Uterus (tissue), 2 donors: ENCODE measurements at regions not wholly inside any gene's neighbourhood (a gene's known extent, or its start where the extent isn't known, plus 50 kb on each side); places are given as distances from the start of the nearest gene placed in this dataset.

Source experiments
- POLR2A ChIP-seq, 2 donors: fragments of 450-650 bp; IDR thresholded peaks; one replicate each; pipeline ENCODE4 v1.6.1; 2016; ENCODE audit warnings: antibody characterized with exemption in 2 of 2, mild to moderate bottlenecking in 1 of 2, moderate library complexity in 1 of 2
- TF ChIP-seq, protein P1 (sequence below), 4 experiments: fragments of 200-600 bp in 2 of 4; fragments of 450-650 bp in 2 of 4; sonication (generic) in 2 of 4; IDR thresholded peaks; one replicate each; pipeline ENCODE4 v1.5.1; 2016 to 2019; ENCODE audit warnings: antibody characterized with exemption in 4 of 4, mild to moderate bottlenecking in 2 of 4, moderate library complexity in 1 of 4

DNA sequence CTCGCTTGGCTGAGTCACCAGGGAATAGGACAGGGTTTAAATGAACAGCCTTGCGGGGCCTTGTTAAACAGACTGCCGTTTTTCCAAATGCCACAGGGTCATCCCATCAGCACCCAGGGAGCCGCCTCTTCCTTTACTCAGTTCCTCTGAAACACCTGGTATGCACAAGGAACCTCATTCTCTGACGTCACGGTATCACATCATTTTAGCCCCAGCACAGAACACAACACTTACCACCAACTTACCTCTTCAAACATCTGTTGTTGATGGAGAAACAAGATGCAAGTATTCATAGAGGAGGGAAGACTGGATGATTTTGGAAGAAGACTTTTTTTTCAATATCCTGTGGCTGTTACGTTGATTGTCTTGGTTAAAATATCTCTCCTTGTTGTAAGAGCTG, 535.3 kb upstream of the TMEM132C start:
- TF ChIP-seq, protein P1, sequence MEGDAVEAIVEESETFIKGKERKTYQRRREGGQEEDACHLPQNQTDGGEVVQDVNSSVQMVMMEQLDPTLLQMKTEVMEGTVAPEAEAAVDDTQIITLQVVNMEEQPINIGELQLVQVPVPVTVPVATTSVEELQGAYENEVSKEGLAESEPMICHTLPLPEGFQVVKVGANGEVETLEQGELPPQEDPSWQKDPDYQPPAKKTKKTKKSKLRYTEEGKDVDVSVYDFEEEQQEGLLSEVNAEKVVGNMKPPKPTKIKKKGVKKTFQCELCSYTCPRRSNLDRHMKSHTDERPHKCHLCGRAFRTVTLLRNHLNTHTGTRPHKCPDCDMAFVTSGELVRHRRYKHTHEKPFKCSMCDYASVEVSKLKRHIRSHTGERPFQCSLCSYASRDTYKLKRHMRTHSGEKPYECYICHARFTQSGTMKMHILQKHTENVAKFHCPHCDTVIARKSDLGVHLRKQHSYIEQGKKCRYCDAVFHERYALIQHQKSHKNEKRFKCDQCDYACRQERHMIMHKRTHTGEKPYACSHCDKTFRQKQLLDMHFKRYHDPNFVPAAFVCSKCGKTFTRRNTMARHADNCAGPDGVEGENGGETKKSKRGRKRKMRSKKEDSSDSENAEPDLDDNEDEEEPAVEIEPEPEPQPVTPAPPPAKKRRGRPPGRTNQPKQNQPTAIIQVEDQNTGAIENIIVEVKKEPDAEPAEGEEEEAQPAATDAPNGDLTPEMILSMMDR (IDR thresholded peaks at IDR 0.05) = no peak
- no peak for TF ChIP-seq POLR2A (IDR thresholded peaks at IDR 0.05)
